ENCODE measurements at regions not wholly inside any gene's neighbourhood (a gene's known extent, or its start where the extent isn't known, plus 50 kb on each side); places are given as distances from the start of the nearest gene placed in this dataset.

DNA sequence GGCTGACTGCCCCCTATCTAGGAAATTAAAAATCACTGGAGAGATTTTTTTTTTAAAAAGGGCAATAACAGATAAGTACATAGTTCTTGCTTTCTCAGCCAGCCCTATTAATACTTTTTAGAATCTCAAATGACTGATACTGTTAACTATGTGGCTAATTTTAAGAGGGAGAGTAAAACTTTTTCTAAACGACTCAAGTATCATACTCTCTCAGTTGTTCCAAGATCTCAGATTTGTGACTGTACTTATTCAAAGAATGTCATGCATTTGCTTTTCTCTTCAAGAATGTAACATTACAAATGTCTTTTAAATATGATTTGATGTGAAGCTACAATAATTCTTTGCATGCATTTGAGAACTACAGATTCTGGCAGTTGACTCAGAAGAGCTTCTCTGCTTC is 55.4 kb upstream of the RAB11FIP2 start:
- no peak for DNase-seq

DNA sequence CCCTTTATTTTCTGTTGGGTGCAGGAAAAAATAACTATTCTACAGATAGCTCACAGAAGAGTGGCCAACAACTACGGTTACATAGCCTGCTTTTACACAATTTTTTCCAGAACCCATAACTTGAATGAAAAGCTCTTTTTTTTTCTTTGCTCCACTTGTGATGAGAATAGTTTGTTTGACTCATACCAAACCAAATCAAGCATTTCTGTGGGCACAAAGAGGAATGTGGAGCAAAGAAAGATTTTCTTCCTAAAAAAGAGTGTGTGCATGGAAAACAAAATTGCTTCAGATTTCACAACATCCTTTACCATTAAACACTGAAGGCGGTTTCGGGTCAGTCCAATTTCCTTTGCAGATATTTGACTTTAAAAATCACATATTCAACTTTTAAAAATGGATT is 54.8 kb upstream of the RAB11FIP2 start:
- no peak for DNase-seq
